RWPE2 (cell line): ENCODE measurements at regions not wholly inside any gene's neighbourhood (a gene's known extent, or its start where the extent isn't known, plus 50 kb on each side); places are given as distances from the start of the nearest gene placed in this dataset.

Experiments
- ATAC-seq: fragments of 200-7000 bp; cut with Tn5 transposase; 3 replicates; pipeline ENCODE4 v1.9.1; 2021; ENCODE audit warnings: low read depth
- DNase-seq: peaks from one replicate; pipeline ENCODE4 v3.0.0-alpha.2; 2020; ENCODE audit warnings: low spot score
- H3K27ac ChIP-seq: fragments of 450-650 bp; 2 replicates; pipeline ENCODE4 v1.5.1; 2017; ENCODE audit warnings: mild to moderate bottlenecking; ENCODE audit not compliant: poor library complexity, severe bottlenecking
- H3K27me3 ChIP-seq: fragments of 250-450 bp; sonication (Bioruptor Pico); 2 replicates; pipeline ENCODE4 v1.5.1; 2021; ENCODE audit warnings: mild to moderate bottlenecking, moderate library complexity; ENCODE audit not compliant: insufficient read depth, poor library complexity, severe bottlenecking
- H3K36me3 ChIP-seq: fragments of 250-450 bp; sonication (Bioruptor Pico); 2 replicates; pipeline ENCODE4 v1.5.1; 2020; ENCODE audit warnings: low read depth, mild to moderate bottlenecking, moderate library complexity
- H3K4me1 ChIP-seq: fragments of 250-450 bp; sonication (Bioruptor Pico); 2 replicates; pipeline ENCODE4 v1.5.1; 2021; ENCODE audit warnings: mild to moderate bottlenecking, moderate library complexity; ENCODE audit not compliant: insufficient read depth, poor library complexity, severe bottlenecking
- H3K4me3 ChIP-seq: fragments of 250-450 bp; sonication (Bioruptor Pico); 2 replicates; pipeline ENCODE4 v1.5.1; 2021; ENCODE audit warnings: mild to moderate bottlenecking, moderate library complexity; ENCODE audit not compliant: severe bottlenecking
- H3K9me3 ChIP-seq: fragments of 250-450 bp; sonication (Bioruptor Pico); 2 replicates; pipeline ENCODE4 v1.5.1; 2021; ENCODE audit warnings: mild to moderate bottlenecking, moderate library complexity; ENCODE audit not compliant: severe bottlenecking
- CTCF ChIP-seq: fragments of 450-650 bp; IDR thresholded peaks from one replicate; pipeline ENCODE4 v1.5.1; 2017; ENCODE audit warnings: mild to moderate bottlenecking, moderate library complexity; ENCODE audit not compliant: poor library complexity, severe bottlenecking

GRCh38 chr3:101999177-101999779, 150.0 kb downstream of the NFKBIZ start:
- no peaks in the 10 kb centered on the region for H3K9me3 ChIP-seq
- peaks cover 14% of the 10 kb centered on the region for H3K4me1 ChIP-seq
- H3K4me3 ChIP-seq = no peak overlapping the region
- H3K36me3 ChIP-seq = no peaks in the 10 kb centered on the region
- no peak for TF ChIP-seq CTCF
- DNase-seq (no peak), ATAC-seq (no peak)
- H3K27ac ChIP-seq = no peak overlapping the region
- no peaks in the 10 kb centered on the region for H3K27me3 ChIP-seq

DNA sequence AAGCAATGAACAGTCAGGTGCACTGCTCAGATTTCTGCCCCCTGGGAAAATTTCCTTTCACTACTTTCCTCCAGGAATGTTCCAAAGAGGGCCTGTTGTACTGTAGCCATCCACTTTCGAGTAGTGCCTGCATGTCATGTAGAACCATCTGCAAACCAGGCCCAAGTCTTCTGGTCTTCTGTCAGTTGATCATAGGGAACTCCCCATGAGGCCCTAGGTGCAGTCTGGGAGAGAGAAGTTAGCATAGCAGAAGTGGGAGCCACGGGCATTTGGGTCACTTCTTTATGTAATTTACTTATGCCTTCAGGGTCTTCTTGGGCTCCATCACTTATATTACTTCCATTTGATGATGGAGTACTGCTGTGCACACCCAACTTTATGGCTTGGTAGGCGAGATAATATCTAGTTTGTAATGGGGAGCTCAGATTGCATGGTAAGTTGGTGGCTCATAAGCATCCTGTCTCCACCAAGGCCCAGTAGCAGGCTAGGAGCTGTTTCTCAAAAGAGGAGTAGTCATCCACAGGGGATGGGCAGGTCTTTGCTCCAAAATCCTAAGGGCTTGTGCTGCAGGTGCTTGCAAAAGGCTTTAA, 151.4 kb downstream of the NFKBIZ start:
- DNase-seq = no peak
- Histone ChIP-seq H3K4me3 (no peak overlapping the region), H3K27me3 (no peaks in the 10 kb centered on the region), H3K4me1 (no peaks in the 10 kb centered on the region), H3K36me3 (no peaks in the 10 kb centered on the region), H3K9me3 (no peaks in the 10 kb centered on the region), H3K27ac (no peak overlapping the region)
- TF ChIP-seq CTCF = no peak
- ATAC-seq = no peak

- H3K27me3 ChIP-seq = no peaks in the 10 kb centered on the region
- no peaks in the 10 kb centered on the region for H3K9me3 ChIP-seq
- H3K36me3 ChIP-seq = no peaks in the 10 kb centered on the region
- ATAC-seq = no peak
- no peak overlapping the region for H3K4me3 ChIP-seq
- no peak for DNase-seq
- peaks cover 5% of the 10 kb centered on the region for H3K4me1 ChIP-seq
- no peak overlapping the region for H3K27ac ChIP-seq
- TF ChIP-seq CTCF = no peak
These were observed 152.7 kb downstream of the NFKBIZ start for GRCh38 chr3:102002056-102002455.

DNA sequence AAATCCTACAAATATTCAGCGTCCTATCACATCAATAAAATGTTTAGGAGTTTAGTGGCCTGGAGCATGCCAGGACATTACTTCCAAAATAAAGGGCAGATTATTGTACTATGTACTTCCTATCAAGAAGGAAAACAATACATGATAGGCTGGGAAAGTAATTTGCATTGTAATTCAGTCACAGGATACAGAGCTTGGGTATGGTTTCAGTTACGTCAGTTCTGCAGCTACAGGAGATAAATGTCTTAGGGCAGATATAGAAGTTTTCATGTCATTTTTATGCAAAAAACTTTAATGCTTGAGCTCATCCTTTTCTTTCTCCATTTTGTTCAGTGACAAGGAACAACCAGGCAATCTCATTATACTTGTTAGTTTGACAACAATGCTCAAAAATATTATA, 155.2 kb downstream of the NFKBIZ start:
- no peak for ATAC-seq
- no peaks in the 10 kb centered on the region for H3K27me3 ChIP-seq
- H3K4me3 ChIP-seq = no peak overlapping the region
- no peaks in the 10 kb centered on the region for H3K9me3 ChIP-seq
- no peak overlapping the region for H3K27ac ChIP-seq
- no peak for DNase-seq
- no peak for TF ChIP-seq CTCF
- H3K36me3 ChIP-seq = no peaks in the 10 kb centered on the region
- peaks cover 7% of the 10 kb centered on the region for H3K4me1 ChIP-seq

GRCh38 chr3:102005551-102005950, 156.2 kb downstream of the NFKBIZ start:
- H3K4me3 ChIP-seq = no peak overlapping the region
- H3K36me3 ChIP-seq = no peaks in the 10 kb centered on the region
- H3K4me1 ChIP-seq = peaks cover 7% of the 10 kb centered on the region
- no peak overlapping the region for H3K27ac ChIP-seq
- DNase-seq (no peak), ATAC-seq (no peak)
- no peak for TF ChIP-seq CTCF
- H3K27me3 ChIP-seq = no peaks in the 10 kb centered on the region
- no peaks in the 10 kb centered on the region for H3K9me3 ChIP-seq
